ENCODE measurements at regions not wholly inside any gene's neighbourhood (a gene's known extent, or its start where the extent isn't known, plus 50 kb on each side); places are given as distances from the start of the nearest gene placed in this dataset.

- Histone ChIP-seq H2AK5ac (ENCODE audit: low read depth, low read length) (no peak overlapping the region), H3K18ac (ENCODE audit: low read depth, low read length) (no peak overlapping the region), H4K8ac (ENCODE audit: low read depth in 2 of 2, low read length in 2 of 2) (no peak overlapping the region), H4K5ac (ENCODE audit: low read depth, low read length) (no peak overlapping the region), H3K23ac (ENCODE audit: low read depth, low read length) (no peak overlapping the region), H3K9ac (ENCODE audit: low read depth, low read length) (no peak overlapping the region), H4K91ac (ENCODE audit: insufficient read depth, low read depth, low read length) (no peak overlapping the region), H3K9me1 (ENCODE audit: insufficient read depth, low read length) (no peaks in the 10 kb centered on the region), H3K4me2 (ENCODE audit: low read depth, low read length) (no peak overlapping the region), H2BK20ac (ENCODE audit: low read depth, low read length) (no peak overlapping the region), H2AFZ (replicated peaks; ENCODE audit: low read length, poor library complexity) (no peak overlapping the region), H3K14ac (replicated peaks; ENCODE audit: low read depth, low read length) (no peak overlapping the region), H2BK15ac (ENCODE audit: low read depth, low read length) (no peak overlapping the region), H3K56ac (ENCODE audit: extremely low read depth, insufficient read depth, low read length) (no peak overlapping the region), H3K4ac (ENCODE audit: low read depth, low read length) (no peak overlapping the region), H3K27me3 (ENCODE audit: control insufficient read depth, insufficient read depth, low read length) (no peaks in the 10 kb centered on the region), H2BK5ac (ENCODE audit: low read depth, low read length, poor library complexity, severe bottlenecking) (no peak overlapping the region), H3K36me3 (ENCODE audit: control insufficient read depth, insufficient read depth, low read length) (no peaks in the 10 kb centered on the region), H2AK9ac (replicated peaks; ENCODE audit: low read depth, low read length, poor library complexity) (no peak overlapping the region), H2BK120ac (ENCODE audit: low read depth, low read length) (no peak overlapping the region), H3K79me1 (ENCODE audit: low read depth in 1 of 2, low read length in 2 of 2) (no peaks in the 10 kb centered on the region), H4K20me1 (ENCODE audit: insufficient read depth, low read length) (no peaks in the 10 kb centered on the region), H3K9me3 (ENCODE audit: control insufficient read depth, insufficient read depth, low read length) (0 out of 2 replicates have a peak, but pooled peaks cover 2% of the 10 kb centered on the region), H3K4me1 (ENCODE audit: control insufficient read depth, insufficient read depth, low read length) (peaks cover 2% of the 10 kb centered on the region; the same call in 1 of the 2 replicates), H3K27ac (ENCODE audit: insufficient read depth, low read length) (no peak overlapping the region), H3K4me3 (ENCODE audit: insufficient read depth, low read depth, low read length) (no peak overlapping the region)
- ChIA-PET CTCF (no interaction called here), POLR2A (ENCODE audit: unreplicated experiment) (no interaction called here)
- WGBS, 2 experiments (ENCODE audit: extremely low coverage in 2 of 2, insufficient read length in 1 of 2) = 85% methylated on average over 14 of the region's 25 CpGs; no CpG with 5 or more reads in 1 of the 2 experiments
- intact Hi-C loops (cut with micrococcal nuclease) = no loop called here
- no TSS peak for BruUV-seq (replicated peaks)
- TF ChIP-seq FOS (IDR thresholded peaks at IDR 0.05; ENCODE audit: low read depth, low read length) (no peak), BHLHE40 (IDR thresholded peaks at IDR 0.05; ENCODE audit: low read depth, low read length) (no peak), SMC3 (IDR thresholded peaks at IDR 0.05; ENCODE audit: low read depth, low read length) (no peak), NFE2L2 (IDR thresholded peaks at IDR 0.05; ENCODE audit: low read depth, low read length) (no peak), CTCF (conservative IDR thresholded peaks at IDR 0.05; ENCODE audit: low read depth, low read length) (no peak), ELK1 (IDR thresholded peaks at IDR 0.05; ENCODE audit: borderline replicate concordance, low read depth, low read length) (no peak), USF2 (IDR thresholded peaks at IDR 0.05; ENCODE audit: low read depth, low read length) (no peak), RFX5 (IDR thresholded peaks at IDR 0.05; ENCODE audit: low read depth, low read length) (no peak)
- ATAC-seq (ENCODE audit: low read depth) (no peak), DNase-seq (no peak)
- in situ Hi-C loops (cut with MboI; ENCODE audit: low sequenced_read_pairs) = no loop called here
- dilution Hi-C loops (cut with HindIII; ENCODE audit: low sequenced_read_pairs, unreplicated experiment) = no loop called here
Observed at GRCh38 chr4:189096717-189097116, 844.0 kb upstream of the FRG1 start.

Data from IMR-90 (cell line).